ENCODE measurements at regions not wholly inside any gene's neighbourhood (a gene's known extent, or its start where the extent isn't known, plus 50 kb on each side); places are given as distances from the start of the nearest gene placed in this dataset.

DNA sequence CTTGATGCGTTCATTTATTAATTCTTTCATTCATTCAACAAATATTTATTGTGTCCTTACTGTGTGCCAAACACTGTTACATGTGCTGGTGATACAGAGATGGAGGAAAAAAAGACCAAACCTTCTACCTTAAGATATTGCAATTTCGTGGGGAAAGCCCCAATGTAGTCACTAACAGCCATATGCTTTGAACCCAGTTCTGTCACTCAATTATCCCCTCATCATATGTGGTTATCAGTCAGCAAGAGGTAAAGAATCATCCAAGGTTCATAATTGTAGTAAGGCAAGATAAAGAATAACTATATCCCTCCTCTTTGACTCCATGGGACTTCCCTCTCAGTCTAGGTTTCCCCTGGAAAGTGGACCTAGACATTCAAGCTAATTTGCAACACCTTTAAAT is 1185.6 kb upstream of the CELF4 start:
- TF ChIP-seq POLR2AphosphoS5 (IDR thresholded peaks at IDR 0.05) = no peak
- TF ChIP-seq POLR2A (IDR thresholded peaks at IDR 0.05) = no peak
